SU-DHL-6 (cell line): ENCODE measurements at regions not wholly inside any gene's neighbourhood (a gene's known extent, or its start where the extent isn't known, plus 50 kb on each side); places are given as distances from the start of the nearest gene placed in this dataset.

Experiments
- EZH2phosphoT487 ChIP-seq: fragments of 200-600 bp; sonication (generic), shearing (Covaris generic); conservative IDR thresholded peaks from 2 replicates; pipeline ENCODE4 v1.6.1; 2018; ENCODE audit warnings: mild to moderate bottlenecking, antibody characterized with exemption, low read length, moderate library complexity, mixed read lengths
- TF ChIP-seq, protein P1 (sequence below): fragments of 200-600 bp; sonication (generic); IDR thresholded peaks from one replicate; pipeline ENCODE4 v1.5.1; 2017; ENCODE audit warnings: antibody characterized with exemption, mild to moderate bottlenecking, low read length, moderate library complexity; ENCODE audit not compliant: insufficient read depth, poor library complexity, severe bottlenecking

GRCh38 chr4:65190780-65191179 is 479.5 kb downstream of the EPHA5 start:
- TF ChIP-seq, protein P1, sequence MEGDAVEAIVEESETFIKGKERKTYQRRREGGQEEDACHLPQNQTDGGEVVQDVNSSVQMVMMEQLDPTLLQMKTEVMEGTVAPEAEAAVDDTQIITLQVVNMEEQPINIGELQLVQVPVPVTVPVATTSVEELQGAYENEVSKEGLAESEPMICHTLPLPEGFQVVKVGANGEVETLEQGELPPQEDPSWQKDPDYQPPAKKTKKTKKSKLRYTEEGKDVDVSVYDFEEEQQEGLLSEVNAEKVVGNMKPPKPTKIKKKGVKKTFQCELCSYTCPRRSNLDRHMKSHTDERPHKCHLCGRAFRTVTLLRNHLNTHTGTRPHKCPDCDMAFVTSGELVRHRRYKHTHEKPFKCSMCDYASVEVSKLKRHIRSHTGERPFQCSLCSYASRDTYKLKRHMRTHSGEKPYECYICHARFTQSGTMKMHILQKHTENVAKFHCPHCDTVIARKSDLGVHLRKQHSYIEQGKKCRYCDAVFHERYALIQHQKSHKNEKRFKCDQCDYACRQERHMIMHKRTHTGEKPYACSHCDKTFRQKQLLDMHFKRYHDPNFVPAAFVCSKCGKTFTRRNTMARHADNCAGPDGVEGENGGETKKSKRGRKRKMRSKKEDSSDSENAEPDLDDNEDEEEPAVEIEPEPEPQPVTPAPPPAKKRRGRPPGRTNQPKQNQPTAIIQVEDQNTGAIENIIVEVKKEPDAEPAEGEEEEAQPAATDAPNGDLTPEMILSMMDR = no peak
- TF ChIP-seq EZH2phosphoT487 = no peak
